ENCODE measurements at regions not wholly inside any gene's neighbourhood (a gene's known extent, or its start where the extent isn't known, plus 50 kb on each side); places are given as distances from the start of the nearest gene placed in this dataset.
A peak's percentile ranks its signal among the peaks of the same experiment; 100 is the strongest.

GRCh38 chr11:27907091-27907490 is 200.9 kb downstream of the KIF18A start:
- no peak for DNase-seq (ENCODE audit: low read depth in 2 of 2)

DNA sequence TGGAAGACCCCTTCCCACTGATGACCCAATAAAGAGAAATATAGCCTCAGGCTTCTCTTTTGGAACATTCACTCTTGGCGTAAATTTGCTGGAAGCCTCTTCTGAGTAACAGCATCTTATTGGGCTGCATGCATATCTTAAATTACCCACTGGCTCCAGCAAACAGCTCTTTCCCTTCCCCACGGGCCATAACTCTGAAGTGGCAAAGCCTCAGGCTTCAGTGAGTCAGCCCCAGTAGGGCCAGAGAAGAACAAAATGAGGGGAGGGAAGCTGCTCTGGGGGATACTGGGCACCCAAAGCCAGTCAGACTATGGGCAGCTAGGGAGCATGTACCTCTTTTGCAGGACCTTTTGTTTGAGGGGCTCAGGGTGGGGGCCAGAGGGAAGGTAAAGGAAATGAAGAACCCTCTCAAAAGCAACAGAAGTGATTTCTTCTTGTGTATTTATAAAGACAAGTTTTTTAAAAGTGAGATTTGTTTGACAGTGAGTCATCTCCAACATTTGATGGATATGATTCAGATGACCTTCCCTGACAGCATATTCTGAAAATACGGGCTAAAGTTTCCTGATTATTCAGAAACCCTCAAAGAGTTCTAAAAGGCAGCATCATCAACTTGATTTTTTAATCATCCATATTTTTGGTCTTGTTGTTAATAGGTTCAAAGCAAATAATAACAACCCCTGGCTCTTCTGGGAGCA is 203.4 kb downstream of the KIF18A start:
- DNase-seq (ENCODE audit: low read depth in 2 of 2): peak in 1 of 2 donors; percentile 14

DNA sequence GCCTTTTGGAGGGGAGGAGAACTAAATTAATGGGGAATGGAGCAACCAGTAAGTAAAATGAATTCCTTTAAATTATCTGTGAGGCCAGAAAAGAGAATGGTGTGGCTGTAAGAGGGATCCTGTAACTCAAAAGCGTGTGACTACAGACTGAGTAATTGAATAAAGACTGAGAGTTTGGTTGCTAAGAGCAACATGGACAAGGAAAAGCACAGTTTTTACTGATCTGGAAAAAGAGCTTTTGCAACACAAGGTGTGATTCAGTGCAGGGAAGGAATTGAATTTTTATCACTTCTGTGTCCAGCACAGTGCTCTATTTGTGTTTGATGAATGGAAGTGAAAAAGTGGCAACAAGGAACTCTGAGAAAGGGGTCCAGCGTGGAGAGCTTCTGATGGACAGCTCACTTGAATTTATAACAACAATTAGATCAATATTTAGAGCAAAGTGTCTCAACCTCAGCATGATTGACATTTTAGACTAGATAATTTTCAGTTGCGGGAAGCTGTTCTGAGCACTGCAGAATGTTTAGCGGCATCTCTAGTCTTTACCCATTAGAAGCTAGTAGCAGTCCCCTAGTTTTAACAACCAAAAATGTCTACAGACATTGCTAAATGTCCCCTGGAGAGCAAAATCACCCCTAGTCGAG is 202.8 kb upstream of the BDNF start:
- no peak for DNase-seq (ENCODE audit: low read depth in 2 of 2)

DNA sequence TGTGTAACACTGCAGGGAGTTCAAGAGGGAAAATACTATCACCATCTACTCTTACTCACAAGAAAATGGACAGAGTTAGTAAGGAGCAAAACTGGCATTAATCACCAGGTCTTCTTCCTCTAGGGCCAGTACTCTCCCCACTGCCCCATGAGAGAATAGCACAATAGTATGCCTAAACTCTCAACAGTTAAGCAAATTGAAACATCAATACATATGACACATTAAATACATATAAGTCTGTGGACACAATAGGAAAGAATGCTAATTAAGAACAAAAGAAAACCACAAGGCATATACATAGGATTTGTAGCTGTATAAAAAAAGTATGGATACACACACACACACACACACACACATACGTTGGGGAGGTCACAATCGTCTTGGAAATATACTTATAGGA is 197.9 kb upstream of the BDNF start:
- no peak for DNase-seq (ENCODE audit: low read depth in 2 of 2)

DNA sequence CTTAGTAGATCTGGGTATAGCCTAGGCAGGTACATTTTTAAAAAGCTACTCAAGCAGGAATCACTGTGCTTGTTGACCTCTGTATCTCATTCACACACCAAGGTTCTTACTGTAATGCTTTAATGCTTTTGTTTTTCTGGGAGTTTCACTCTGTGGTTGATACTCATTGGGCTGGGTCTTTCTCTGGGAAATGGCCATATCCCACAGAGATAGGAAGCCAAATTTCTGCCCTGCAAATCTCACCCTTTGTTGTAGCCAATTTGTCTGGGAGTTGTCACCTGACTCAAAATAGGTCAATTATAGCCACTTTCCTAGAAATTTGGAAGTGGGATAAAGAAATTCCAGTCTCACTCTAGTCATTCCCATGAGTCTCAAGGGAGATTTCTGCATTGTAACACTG is 195.8 kb upstream of the BDNF start:
- no peak for DNase-seq (ENCODE audit: low read depth in 2 of 2)

- DNase-seq (ENCODE audit: low read depth in 2 of 2): no peak
Measured at GRCh38 chr11:27894552-27894951, 194.3 kb upstream of the BDNF start.

DNA sequence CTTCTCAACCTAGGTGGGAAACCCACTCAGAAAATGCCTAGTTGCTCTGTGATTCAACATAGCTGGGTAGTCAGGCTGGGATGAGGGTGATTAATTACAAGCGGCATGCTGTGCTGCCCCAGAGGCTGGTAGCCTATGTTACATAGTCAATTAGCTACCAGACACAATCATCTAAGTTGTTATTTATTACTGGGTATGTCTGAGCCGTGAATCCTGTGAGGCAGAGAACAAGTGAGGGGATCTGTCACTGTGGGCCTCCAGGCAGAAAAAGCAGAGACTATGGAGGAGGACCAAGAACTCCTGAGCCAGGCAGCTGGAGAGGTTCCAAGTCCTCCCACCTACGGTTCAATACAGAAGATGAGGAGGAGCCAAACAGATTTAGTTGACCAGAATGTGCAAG is 186.6 kb upstream of the BDNF start:
- DNase-seq (ENCODE audit: low read depth in 2 of 2): no peak

GRCh38 chr11:27882066-27882697 is 181.9 kb upstream of the BDNF start:
- DNase-seq (ENCODE audit: low read depth in 2 of 2): no peak

GRCh38 chr11:27875831-27876775 is 175.8 kb upstream of the BDNF start:
- no peak for DNase-seq (ENCODE audit: low read depth in 2 of 2)

- DNase-seq (ENCODE audit: low read depth in 2 of 2): no peak
Measured at GRCh38 chr11:27874998-27875830, 175.0 kb upstream of the BDNF start.

DNA sequence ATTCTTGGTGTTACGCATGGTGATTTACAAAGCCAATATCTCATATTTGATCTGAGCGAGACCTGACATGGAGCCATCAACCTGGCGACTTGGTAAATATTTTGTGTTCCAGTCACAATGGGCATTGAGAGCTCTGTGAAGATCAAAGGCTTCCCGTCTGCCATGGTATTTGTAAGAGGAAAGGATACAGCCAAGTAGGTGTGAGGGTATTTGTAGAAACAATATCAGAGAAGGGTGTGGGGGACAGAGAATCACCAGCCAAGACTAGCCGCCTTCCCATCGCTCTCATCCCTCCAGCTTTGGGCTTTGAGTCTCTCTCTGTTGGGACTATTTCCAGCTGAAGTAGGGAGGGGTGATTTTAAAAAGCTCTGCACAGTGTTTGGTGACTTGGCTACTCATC is 173.4 kb upstream of the BDNF start:
- DNase-seq (ENCODE audit: low read depth in 2 of 2): no peak

GRCh38 chr11:27871056-27871455 is 170.8 kb upstream of the BDNF start:
- no peak for DNase-seq (ENCODE audit: low read depth in 2 of 2)

- DNase-seq (ENCODE audit: low read depth in 2 of 2): no peak
Measured at GRCh38 chr11:27869701-27870100, 169.4 kb upstream of the BDNF start.

DNA sequence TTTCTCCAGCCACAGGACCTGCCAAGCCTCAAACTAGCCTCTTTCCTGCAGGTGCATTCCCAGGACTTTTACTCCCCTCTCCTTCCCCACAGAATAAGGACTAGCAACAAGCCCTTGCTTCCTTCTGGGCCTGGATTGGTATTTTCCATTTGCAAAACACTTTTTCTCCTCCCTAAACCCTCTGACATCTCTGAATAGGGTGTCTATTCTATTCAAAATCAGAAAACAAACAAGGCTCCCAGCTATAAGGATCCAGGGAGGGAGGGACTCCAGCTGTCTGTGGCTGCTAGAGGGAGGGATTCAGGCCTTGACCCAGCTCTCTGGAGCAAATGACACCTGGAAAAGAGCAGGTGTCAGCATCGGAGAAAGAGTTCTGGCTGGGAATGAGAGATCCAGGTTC is 168.5 kb upstream of the BDNF start:
- no peak for DNase-seq (ENCODE audit: low read depth in 2 of 2)

DNA sequence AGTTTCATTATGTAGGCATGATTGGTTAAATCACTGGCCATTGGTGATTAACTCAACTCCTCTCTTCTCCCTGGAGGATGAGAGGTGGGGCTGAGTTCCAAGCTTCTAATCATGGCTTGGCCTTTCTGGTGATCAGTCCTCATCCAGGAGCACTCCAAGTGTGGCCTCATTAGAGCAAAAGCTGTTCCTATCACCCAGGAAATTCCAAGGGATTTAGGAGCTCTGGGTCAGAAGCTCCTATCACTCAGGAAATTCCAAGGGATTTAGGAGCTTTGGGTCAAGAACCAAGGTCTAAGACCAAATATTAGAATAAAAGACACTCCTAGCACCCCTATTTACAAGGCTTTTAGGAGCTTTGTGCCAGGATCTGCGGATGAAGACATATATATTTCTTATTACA is 168.0 kb upstream of the BDNF start:
- DNase-seq (ENCODE audit: low read depth in 2 of 2): no peak

- no peak for DNase-seq (ENCODE audit: low read depth in 2 of 2)
Measured at GRCh38 chr11:27865105-27865504, 164.8 kb upstream of the BDNF start.

- DNase-seq (ENCODE audit: low read depth in 2 of 2): no peak
Measured at GRCh38 chr11:27864611-27865010, 164.4 kb upstream of the BDNF start.

DNA sequence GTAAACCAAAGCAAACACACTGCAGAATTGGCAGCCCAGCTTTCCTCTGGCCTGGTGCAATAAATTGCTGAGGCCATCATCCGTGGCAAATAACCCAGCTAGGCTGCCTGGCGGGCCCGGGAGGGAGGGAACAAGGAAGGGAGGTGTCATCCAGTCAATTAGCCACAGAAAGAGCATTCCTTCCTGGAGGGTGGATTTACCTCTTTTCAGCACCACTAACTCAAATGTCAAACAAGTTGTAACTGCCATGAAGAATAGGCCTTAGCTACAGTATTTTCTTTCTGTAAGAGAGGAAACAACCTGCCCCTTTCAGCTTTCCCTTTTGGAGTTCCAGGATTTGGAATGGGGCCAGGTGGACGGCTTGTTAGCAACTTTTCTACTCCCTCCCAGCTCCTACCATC is 163.8 kb upstream of the BDNF start:
- no peak for DNase-seq (ENCODE audit: low read depth in 2 of 2)

- no peak for DNase-seq (ENCODE audit: low read depth in 2 of 2)
Measured at GRCh38 chr11:27863637-27864036, 163.4 kb upstream of the BDNF start.

GRCh38 chr11:27861706-27862430 is 161.6 kb upstream of the BDNF start:
- no peak for DNase-seq (ENCODE audit: low read depth in 2 of 2)
